D721Med (cell line): ENCODE measurements at regions not wholly inside any gene's neighbourhood (a gene's known extent, or its start where the extent isn't known, plus 50 kb on each side); places are given as distances from the start of the nearest gene placed in this dataset.
"Not testable (repeated sequence)": the region's sequence is repeated elsewhere in the genome, so short reads cannot be mapped to it uniquely, and the experiment has no call there.

Experiments
- DNase-seq: peaks from one replicate; pipeline ENCODE4 v3.0.0; 2011; ENCODE audit warnings: low spot score; ENCODE audit not compliant: insufficient read length
- FAIRE-seq: peaks from 2 replicates; lab custom pipeline; 2011; peaks lifted over from hg19 to GRCh38; lab: Jason Lieb, UNC
- CTCF ChIP-seq: IDR thresholded peaks from 2 replicates; pipeline ENCODE4 v1.5.1; 2012; ENCODE audit warnings: mild to moderate bottlenecking, control low read depth; ENCODE audit not compliant: insufficient read depth; ENCODE audit errors: missing control alignments

DNA sequence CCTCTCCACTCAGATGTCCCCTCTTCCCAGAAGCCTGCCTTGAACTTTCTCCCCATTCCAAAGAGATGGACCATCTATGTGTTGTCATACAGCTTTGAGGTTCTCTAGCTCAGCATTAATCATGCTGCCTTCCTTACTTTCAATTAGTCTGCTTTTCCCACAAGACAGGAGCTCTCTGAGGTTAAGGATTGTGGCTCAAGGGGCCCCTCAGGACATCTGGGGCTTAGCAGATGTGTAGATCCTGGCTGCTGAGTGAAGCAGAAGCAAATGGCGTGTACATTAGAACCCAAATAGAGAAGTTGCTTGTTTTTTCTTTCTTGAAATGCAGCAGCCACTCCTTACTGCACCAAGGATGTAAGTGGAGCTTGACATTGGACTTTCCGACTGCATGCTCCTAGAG lies 330.5 kb upstream of the TNRC6C start:
- no peak for FAIRE-seq
- no peak for DNase-seq
- TF ChIP-seq CTCF: no peak

DNA sequence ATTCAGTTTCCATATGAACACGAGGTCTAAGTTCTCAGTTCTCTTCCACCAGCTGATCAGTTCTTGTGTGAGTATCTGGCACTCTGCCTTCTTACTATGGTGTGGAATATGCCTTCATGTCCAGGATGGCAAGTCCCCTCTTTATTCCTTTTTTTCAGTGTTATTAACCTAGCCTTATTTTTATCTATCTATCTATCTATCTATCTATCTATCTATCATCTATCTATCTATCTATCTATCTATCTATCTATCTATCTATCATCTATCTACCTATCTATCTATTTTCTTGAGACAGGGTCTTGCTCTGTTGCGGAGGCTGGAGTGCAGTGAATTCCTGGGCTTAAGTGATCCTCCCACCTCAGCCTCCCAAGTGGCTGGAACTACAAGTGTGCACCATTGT lies 329.2 kb upstream of the TNRC6C start:
- DNase-seq, FAIRE-seq: not testable (repeated sequence)

- no peak for FAIRE-seq
- no peak for DNase-seq
- TF ChIP-seq CTCF: no peak
Observed at GRCh38 chr17:77631307-77631706, 327.2 kb upstream of the TNRC6C start.

DNA sequence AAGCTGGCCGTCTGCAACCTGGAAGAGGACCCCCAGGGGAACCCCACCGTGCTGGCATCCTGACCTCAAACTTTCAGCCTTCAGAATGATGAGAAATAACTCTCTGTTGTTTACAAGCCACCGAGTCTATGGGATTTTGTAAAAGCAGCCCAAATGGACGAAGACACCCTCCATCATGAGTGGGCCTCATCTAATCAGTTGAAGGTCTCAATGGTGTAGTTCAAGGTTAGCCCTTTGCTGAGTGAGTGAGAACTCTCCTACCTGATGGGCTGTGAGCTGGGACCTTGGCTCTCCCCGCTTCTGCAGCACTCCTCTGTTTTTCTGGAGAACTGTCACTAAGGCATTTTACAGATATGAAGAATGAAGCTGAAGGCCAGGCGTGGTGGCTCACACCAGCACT lies 325.9 kb upstream of the TNRC6C start:
- TF ChIP-seq CTCF: no peak
- no peak for FAIRE-seq
- DNase-seq: no peak

DNA sequence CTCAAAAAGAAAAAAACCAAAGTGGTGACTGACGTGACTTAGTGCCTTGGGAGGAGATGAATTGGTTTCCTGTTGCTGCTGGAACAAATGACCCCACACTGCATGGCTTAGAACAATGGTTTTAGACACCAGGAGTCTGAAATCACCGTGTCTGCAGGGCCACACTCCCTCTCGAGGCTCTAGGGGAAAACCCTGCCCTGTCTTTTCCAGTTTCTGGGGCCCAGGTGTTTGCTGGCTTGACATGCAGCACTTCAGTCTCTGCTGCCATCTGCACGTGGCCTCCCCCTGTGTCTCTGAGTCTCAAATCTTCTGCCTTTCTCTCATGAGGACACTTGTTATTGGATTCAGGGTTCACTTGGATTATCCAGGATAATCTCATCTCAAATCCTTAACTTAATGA lies 323.8 kb upstream of the TNRC6C start:
- peak; percentile 97 for FAIRE-seq
- TF ChIP-seq CTCF: peak; percentile 35

DNA sequence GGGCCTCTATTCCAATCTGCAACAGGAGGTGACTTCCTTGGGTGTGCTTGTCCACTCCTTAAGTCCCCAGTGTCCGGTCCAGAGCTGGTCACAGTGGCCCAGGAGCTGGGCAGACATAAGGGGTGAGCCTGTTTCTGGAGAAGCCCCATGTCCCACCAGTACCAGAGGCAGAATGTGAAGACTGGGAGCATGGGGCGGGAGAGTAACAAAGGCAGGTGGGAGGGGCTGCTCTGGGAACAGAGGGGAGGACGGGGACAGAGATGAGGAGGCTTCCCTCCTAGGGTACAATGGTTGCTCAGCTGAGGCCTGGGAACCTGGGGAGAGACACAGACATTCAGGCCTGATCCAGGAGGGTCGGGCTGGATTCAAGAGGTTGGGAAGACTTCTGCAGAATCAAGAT lies 323.3 kb upstream of the TNRC6C start:
- FAIRE-seq: no peak

More for the DNA sequence above, 323.8 kb upstream of the TNRC6C start:
- DNase-seq: peak; percentile 65

GRCh38 chr17:77635785-77636184 lies 322.7 kb upstream of the TNRC6C start:
- not testable (repeated sequence) for FAIRE-seq, DNase-seq

More for the DNA sequence above, 323.3 kb upstream of the TNRC6C start:
- no peak for TF ChIP-seq CTCF
- no peak for DNase-seq

GRCh38 chr17:77636835-77637817 lies 321.4 kb upstream of the TNRC6C start:
- DNase-seq (no peak), FAIRE-seq (no peak)
- TF ChIP-seq CTCF: no peak
